GM21390 (cell line): ENCODE measurements at regions not wholly inside any gene's neighbourhood (a gene's known extent, or its start where the extent isn't known, plus 50 kb on each side); places are given as distances from the start of the nearest gene placed in this dataset.

ENCODE experiments used
- ATAC-seq: cut with Tn5 transposase; IDR thresholded peaks from one replicate; pipeline ENCODE4 v1.9.1; 2021; ENCODE audit not compliant: unreplicated experiment

- no peak for ATAC-seq
These were observed 1876.2 kb downstream of the EFNA5 start for GRCh38 chr5:105794578-105794977.

DNA sequence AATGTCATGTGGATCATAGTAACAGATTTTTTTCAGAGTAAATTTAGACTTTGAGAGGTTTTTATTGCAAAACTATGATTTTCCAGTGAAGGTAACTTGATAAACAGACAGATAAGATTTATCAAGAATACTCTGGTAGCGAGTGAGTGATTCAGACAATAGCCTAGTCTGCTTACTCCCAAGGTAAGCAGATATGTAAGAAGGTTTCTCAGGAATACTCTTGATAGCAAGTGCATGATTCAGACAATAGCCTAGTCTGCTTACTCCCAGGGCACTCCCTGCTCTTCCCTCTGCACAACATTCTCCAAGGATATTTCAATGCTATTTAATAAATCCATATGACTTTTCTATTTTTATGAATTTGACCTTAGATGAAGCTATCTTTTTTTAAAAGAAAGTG, 1881.5 kb downstream of the EFNA5 start:
- ATAC-seq, result no peak

- no peak for ATAC-seq
These were observed 1886.9 kb downstream of the EFNA5 start for GRCh38 chr5:105783811-105784210.

DNA sequence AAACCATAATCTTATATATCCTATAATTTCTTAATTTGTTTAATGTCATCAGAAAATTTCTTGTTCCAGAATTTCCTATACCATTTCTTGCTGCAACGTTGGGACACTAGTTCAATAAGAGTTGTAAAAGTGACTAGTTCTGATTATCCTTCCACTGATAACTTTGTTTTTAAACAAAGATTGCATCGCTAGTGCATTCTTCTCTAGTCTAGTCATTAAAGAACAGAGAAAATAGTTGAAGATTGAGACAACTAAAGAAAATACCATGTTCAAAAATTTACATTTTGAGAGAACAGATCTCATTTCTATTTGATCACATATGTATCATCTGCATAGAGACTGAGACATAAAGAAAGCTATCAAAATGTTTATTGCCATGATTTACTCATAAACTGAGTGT, 1888.2 kb downstream of the EFNA5 start:
- ATAC-seq, result no peak

DNA sequence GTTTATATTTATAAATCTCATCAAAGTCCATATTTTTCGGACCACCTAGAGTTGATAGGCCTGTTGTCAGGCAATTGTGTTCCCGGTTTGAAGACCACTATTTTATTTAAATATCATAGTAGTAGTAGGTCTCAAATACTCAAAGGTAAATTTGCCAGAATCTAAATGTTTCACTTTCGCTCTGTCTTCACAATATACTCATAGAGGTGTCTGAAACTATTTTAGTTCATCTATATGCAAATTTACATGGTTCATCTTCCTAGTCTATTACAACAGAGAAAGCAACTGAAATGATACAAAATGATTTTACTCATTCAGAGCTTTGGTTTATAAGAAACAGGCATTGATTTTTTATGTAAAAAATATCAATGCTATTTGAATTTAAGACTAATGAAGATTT, 1897.5 kb downstream of the EFNA5 start:
- ATAC-seq, result no peak

- no peak for ATAC-seq
These were observed 1903.5 kb downstream of the EFNA5 start for GRCh38 chr5:105767267-105767666.

GRCh38 chr5:105762728-105763127, 1908.0 kb downstream of the EFNA5 start:
- ATAC-seq, result no peak

DNA sequence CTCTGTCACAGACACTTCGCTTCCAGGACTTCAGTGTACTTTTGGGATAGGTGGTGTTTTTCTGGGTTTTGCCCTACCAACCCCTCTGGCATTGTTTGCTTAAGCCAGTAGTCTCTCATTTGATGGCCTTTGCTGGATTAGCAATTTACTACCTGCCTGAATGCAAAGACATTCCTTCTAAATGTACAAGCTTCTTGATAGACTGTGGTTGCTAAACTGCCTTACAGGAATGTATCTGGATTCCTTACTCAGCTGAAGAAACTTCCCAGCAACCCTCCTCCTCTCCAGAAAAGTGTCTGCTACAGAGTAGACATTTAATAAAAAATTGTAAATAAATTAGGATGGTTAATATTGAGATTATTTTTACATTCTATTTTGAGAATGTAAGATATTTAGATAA, 1916.7 kb downstream of the EFNA5 start:
- no peak for ATAC-seq

- no peak for ATAC-seq
These were observed 1917.9 kb downstream of the EFNA5 start for GRCh38 chr5:105752801-105753200.

DNA sequence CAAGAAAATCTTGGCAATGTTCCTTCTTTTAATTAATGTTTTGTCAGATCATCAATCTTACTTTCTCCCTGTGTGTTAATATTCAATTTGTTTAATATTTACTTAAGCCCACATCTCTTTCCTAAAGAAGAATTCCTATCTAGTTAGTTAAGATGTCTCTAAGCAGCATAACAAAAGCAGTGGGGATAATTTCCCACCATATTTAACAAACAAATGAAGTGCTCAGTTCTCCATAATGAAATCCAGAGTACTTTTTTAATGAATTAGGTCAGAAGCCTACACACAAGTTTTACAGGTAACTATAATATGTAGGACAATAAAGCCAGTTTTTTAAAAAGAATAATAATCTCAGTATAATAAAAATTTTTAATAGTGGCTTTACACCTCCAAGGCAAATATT, 1918.8 kb downstream of the EFNA5 start:
- ATAC-seq, result no peak

DNA sequence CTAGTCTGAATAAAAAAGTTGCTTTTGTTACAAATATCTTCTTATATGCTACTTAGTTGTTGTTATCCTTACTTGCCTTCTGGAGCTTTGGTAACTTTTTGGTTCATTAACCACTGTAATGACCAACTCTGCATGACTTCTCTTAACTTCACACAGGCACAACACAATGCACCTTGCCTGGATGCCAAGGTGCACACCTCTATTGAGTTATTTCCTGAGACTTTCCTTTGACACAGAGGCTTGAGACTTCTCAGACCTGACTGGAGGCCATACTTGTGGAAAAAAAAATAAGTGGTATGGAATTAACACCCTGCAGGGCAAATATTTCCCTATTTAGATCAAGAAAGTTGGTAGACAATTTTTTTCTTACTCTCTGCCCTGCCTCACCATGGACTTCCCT, 1925.6 kb downstream of the EFNA5 start:
- no peak for ATAC-seq

DNA sequence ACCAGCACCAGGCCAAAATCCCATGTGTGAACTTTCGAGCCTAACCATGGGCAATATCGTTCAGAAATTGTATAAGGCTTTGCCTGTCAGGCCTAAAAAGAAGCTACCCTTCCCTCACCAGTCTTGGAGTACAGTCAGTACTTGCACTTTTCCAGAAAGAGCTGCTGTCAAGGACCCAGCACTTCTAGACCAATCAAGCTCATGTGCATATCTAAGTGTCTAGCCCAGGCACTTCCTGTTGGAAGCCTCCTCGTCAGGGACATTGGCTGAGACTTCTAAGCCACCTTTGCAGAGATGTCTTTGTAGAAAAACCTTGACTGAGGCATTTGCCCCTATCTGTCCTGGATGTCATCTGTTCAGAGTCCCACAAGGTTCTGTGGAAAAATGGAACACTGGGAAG, 1930.5 kb downstream of the EFNA5 start:
- no peak for ATAC-seq

DNA sequence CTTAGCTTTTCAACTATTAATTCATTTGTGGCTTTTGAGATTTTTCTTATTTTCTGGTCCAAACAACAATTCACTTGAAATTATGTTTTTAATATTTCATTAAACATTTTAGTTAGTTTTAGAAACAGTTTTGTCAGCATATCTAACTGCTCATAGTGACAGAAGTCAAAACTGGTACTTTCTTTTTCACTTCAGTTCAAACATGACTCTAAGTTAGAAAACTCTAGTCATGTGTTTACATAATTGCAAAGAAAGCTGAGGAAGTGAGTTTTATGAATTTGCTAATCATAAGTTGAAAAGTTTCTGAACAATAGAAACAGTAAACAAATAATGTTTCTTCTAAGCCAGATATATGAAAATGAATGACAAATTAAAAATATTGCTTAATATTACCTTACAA, 1931.0 kb downstream of the EFNA5 start:
- ATAC-seq, result no peak

DNA sequence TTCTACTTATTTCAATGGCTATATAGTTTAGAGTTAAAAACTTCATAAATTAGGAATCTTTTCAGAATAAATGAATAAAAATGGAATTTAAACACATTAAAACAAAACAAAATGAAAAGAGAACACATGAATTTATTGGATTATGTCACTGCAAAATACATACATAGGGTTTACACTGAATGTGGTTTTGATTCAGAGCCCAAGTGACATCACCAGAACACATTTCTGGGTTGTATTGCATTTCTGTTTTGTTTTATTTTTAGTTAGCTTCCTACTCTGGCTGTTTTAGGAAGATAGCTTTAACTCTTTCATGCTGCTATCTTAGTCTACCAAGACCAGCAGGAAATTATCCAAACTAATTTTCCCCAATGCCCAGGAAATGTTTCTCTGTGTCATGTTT, 1935.0 kb downstream of the EFNA5 start:
- no peak for ATAC-seq

DNA sequence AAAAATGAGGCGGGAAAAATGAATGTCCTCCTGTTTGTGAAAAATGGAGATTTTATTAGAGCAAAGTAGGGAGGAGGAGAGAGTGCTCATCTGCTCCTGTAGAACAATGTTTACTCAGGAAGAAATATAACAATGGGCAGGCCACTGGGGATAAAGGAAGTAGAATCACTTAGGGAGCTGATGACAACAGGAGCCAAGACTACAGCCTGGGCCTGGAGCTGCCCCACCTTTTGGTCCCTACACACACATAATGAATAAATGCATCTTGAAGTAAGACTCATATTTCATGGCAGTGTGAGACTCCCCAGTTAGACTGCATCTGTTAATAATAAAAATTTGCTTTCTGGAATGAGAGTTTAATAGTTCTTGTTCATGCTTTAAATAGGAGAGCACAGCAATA, 1939.8 kb downstream of the EFNA5 start:
- ATAC-seq, result no peak

GRCh38 chr5:105726093-105726492, 1944.6 kb downstream of the EFNA5 start:
- ATAC-seq, result no peak

DNA sequence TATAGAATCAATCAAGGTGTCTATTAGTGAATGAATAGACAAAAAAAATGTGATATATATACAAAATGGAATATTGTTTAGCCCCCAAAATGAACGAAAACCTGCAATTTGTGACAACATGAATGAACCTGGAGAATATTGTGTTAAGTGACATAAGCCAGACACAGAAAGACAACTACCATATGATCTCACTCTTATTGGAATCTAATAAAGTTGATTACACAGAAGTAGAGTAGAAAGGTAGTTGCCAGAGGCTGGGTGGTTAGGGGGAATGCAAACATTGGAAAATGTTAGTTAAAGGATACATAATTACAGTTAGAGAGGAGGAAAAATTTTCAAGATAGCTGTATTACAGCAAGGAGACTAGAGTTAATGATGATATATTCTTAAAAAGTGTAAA, 1962.3 kb downstream of the EFNA5 start:
- ATAC-seq, result no peak

DNA sequence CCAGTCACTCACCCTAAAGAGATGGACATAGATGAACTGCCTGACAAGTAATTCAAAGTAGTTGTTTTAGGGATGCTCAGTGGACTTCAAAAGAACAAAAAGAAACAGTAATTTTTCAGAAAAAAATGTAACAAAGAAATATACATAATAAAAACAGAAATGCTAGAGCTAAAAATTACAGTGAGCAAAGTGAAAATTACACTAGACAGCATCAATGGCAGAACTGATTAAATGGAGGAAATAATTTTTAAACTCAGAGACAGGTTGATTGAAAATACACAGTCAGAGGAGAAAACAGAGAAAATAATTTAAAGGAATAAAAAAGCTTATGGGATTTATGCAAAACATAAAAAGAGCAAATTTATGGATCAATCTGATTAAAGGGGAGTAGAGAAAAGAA, 1968.4 kb downstream of the EFNA5 start:
- no peak for ATAC-seq

DNA sequence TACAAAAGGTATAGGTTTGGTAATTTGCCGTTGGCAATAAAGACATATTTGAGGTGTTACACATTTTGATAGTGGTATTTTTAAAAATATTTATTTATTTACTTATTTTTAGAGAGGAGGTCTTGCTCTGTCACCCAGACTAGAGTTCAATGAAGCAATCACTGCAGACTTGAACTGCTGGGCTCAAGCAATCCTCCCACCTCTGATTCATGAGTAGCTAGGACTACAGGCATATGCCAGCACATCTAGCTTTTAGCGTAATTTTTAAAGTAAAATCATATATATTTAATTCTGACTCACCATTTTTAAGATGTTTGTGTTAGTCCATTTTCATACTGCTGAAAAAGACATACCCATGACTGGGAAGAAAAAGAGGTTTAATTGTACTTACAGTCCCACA, 1974.3 kb downstream of the EFNA5 start:
- ATAC-seq, result no peak

GRCh38 chr5:105695941-105696340, 1974.8 kb downstream of the EFNA5 start:
- ATAC-seq, result no peak

- no peak for ATAC-seq
These were observed 1981.1 kb downstream of the EFNA5 start for GRCh38 chr5:105689596-105689995.

GRCh38 chr5:105688227-105688792, 1982.4 kb downstream of the EFNA5 start:
- no peak for ATAC-seq

- ATAC-seq, result no peak
These were observed 1983.2 kb downstream of the EFNA5 start for GRCh38 chr5:105687493-105687892.

GRCh38 chr5:105685884-105686283, 1984.9 kb downstream of the EFNA5 start:
- no peak for ATAC-seq
